Renal pelvis (tissue), 1 donor: ENCODE measurements at regions not wholly inside any gene's neighbourhood (a gene's known extent, or its start where the extent isn't known, plus 50 kb on each side); places are given as distances from the start of the nearest gene placed in this dataset.
A peak's percentile ranks its signal among the peaks of the same experiment; 100 is the strongest.
"Not testable (repeated sequence)": the region's sequence is repeated elsewhere in the genome, so short reads cannot be mapped to it uniquely, and the experiment has no call there.

Experiments used
- DNase-seq: peaks from one replicate; pipeline ENCODE4 v3.0.0-alpha.2; 2013

DNA sequence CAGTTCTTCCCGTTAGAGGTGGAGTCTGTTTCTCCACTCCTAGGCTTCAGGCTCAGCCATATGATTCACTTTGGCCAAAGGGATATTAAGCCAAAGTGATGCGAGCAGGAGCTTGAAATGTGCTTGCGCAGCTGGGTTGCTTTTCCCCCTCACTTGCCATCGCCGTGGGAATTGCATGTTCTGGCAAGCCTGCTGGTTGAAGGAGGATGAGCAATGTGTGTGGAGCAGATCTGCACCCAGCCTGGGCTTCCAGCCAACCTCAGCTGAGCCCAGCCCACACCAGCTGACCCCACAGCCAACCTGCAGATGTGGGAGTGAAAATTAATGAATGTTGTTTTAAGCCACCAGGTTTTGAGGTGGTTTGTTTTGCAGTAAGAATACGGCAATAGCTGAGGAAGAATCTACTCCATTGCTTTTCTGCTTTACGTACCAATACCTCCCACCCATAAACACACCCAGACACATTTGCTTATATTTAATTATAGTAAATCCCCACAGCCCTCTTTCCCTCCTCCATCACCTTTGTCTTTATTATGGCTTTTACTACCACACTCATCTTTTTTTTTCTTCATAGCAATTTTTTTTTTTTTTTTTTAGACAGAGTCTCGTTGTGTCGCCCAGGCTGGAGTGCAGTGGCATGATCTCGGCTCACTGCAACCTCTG, 132.8 kb upstream of the FUNDC1 start:
- DNase-seq: peak; percentile 20

DNA sequence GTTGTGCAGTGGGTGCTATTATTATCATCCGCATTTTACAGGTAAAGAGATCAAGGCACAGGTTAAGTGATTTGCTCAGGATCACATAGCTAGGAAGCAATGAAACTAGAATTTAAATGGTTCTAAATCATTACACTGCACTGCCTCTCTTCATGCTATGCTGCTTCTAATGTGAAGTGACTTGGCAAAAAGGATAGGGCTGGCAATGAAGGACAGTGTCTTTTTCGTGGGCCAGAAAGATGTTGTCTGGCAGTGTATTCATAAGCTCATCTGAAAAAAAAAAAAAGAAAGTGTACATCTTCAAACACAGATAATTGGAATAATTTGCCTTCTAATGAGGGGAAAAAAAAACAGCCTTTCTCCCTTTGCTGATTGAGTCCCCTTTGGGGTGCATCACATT, 132.2 kb upstream of the FUNDC1 start:
- DNase-seq: no peak

DNA sequence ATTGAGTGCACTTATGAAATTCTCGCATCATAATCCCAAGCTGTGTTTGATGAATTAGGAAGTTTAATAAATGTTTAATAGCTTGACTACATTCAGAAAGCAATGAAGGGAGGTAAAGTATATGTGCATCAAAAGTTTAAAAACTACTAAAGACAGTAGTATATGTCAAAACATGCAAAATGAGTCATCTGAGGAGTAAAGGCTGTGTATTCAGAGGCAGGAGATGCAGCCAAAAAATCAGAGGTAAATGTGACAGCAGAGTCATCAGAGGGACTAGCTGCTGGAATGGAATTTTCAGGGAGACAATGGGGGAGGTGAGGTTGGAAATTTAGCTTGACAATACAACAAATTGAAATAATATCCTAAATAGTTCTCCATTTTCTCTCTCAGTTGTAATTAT, 127.0 kb upstream of the FUNDC1 start:
- DNase-seq: no peak

DNA sequence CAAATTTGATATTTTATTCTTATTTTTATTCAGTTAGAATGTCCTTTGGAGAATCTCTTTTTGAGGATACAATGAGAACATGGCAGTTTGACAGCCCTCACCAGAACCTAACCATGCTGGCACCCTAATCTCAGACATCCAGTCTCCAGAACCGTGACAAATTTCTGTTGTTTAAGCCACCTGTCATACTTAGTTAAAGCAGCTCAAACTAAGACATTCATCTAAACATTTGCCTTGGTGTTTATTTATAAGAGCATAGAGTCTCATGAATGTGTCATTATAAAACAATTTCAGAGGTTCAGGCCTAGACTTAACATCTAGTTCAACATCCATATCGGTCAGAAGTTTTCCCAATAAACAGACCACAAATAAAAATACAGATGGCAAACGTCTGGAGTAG, 125.1 kb upstream of the FUNDC1 start:
- no peak for DNase-seq

DNA sequence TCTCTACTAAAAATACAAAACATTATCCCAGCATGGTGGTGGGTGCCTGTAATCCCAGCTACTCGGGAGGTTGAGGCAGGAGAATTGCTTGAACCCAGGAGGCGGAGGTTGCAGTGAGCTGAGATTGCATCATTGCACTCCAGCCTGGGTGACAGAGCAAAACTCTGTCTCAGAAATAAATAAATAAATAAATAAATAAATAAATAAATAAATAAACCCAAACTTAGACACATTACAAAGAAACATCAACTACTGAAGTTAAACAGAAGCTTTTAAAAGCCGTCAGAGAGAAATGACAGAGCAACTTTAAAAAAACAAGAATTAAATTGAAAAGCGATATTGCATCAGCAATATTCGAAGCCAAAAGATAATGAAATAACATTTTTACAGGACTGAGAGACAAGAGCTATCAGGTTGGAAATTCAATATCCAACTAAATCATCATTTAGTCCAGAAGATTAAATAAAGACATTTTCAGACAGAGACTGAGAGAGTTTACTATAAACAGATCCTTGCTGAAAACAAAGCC, 115.1 kb upstream of the FUNDC1 start:
- DNase-seq: not testable (repeated sequence)

DNA sequence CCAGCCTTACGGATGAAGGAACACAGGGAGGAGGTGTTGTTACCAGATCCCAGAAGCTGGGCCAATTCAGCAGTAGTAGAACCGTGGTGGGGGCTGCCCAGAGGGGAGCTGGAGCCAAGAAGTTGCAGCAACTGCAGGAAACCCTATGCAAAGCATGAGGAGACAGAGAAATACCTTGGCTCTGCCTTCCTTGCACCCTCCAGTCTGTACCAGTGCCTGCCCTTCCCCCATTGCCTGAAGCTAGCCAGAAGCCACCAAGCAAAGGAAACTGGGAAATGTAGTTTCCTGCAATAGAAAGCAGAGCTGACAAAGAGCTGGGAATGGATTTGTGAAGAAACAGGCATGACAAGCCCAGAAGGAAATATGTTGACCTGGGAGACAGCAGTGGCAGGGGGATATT, 108.7 kb upstream of the FUNDC1 start:
- no peak for DNase-seq

DNA sequence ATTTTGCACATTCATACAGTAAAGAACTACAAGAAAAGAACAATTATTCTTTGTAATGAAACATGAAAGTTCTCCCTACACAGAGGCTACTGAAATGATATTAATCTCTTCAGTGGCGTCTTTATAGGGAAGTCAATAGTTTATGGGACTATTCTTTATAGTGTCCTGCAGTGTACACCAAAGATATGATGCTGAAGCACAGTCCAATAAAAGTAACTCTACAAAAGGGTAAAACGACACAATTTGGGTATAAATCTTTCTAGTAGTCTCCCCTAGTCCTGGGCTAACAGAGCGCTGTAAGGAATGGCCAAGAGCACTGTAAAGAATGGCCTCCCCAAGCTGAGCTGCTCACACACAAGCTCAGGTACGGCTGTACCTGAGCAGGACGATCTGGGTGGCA, 101.1 kb upstream of the FUNDC1 start:
- DNase-seq: no peak

DNA sequence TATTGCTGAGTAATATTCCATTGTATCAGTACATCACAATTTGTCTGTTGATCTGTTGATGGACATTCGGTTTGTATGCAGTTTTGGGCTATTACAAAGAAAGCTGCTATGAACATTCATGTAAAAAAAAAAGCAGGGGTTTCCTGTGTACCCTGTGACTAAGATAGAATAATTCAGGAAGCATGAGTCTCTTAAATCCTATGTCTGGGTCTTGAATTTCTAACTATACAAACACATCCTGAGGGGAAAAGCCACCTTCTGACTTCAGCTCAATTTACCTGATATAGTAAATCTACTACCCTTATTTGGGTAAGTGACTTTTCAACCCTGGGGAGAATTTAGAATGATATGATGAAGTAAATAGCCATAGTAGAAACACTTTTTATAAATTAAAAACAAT, 94.6 kb upstream of the FUNDC1 start:
- no peak for DNase-seq

DNA sequence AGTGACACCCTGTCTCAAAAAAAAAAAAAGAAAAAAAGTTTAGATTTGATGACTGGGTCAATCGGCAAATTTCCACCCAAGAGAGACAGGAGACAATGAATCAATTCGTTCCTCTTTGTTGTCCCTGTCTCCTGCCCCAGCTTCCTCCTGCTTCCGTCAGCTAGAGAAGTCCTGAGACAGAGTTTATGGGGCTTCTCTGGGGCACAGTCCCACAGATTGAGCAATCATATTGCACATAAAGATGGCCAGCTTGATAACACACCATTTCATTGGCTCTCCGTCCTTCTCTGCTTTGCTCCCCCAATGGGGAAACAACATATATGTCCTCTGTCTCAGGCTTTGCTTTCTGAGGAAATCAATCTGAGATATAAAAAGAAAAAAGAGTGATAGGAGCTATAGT, 78.4 kb upstream of the FUNDC1 start:
- DNase-seq: no peak

DNA sequence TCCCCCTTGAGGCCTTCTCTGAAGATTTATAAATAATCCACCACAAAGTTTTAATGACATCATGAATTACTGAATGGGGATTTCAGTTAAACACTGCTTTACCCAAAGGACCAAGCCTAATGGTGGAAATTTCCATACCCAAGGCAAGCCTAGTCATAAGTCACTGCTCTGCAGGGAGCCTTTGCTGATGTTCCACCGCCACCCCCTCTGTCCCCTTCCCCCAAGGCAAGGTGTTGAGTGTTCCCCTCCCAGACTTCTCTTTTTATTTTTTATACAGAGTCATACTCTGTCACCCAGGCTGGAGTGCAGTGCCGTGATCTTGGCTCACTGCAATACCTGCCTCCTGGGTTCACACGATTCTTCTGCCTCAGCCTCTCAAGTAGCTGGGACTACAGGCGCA, 76.4 kb upstream of the FUNDC1 start:
- DNase-seq: no peak

DNA sequence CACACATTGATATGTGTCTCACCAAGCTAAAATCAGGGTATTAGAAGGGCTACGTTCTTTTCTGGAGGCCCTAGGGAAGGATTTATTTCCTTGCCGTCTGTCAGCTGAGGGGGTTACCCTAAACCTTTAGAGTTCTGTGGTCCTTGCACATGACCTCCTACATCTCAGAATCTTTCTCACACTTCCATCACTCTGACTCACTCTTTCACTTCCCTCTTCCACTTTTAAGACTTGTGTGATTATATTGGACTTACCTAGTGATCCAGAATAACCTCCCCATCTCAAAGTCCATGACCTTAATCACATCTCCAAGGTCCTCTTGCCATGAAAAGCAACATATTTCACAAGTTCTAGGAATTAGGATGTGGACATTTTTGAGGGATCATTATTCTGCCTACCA, 53.6 kb upstream of the FUNDC1 start:
- DNase-seq: no peak
